T-cell (primary cell): ENCODE measurements at regions not wholly inside any gene's neighbourhood (a gene's known extent, or its start where the extent isn't known, plus 50 kb on each side); places are given as distances from the start of the nearest gene placed in this dataset.
"Not testable (repeated sequence)": the region's sequence is repeated elsewhere in the genome, so short reads cannot be mapped to it uniquely, and the experiment has no call there.

ENCODE experiments used
- ATAC-seq, 4 experiments: fragments of 200-7000 bp in 3 of 4; fragments of 150-1000 bp in 1 of 4; cut with Tn5 transposase; replicated peaks in 1 of 4; 1 replicate in 3 of 4; 2 replicates in 1 of 4; pipeline ENCODE4 v1.10.0; 2021; ENCODE audit warnings: moderate library complexity in 3 of 4, mild to moderate bottlenecking in 2 of 4, moderate number of reproducible peaks in 1 of 4
- CTCF ChIA-PET, 2 donors: fragments of 300-600 bp; sonication (Branson Sonifier 250); formaldehyde crosslinking; loops; one replicate each; lab custom pipeline; 2022; ENCODE audit warnings: antibody characterized with exemption in 2 of 2; lab: Charles Lee
- POLR2A ChIA-PET, 2 donors: fragments of 300-600 bp; sonication (Branson Sonifier 250); formaldehyde crosslinking; loops; one replicate each; lab custom pipeline; 2022; ENCODE audit warnings: antibody characterized with exemption in 2 of 2; lab: Charles Lee
- DNase-seq, 35 experiments: peaks; one replicate each; pipeline versions ENCODE4 v3.0.0 to v3.0.0-alpha.2; 2013 to 2023
- H3K27ac ChIP-seq: one replicate; pipeline ENCODE4 v1.5.1; 2013; ENCODE audit warnings: low read length
- H3K27me3 ChIP-seq, 2 experiments: replicated peaks in 1 of 2; 1 replicate in 1 of 2; 2 replicates in 1 of 2; pipeline versions ENCODE4 v1.6.1 to v1.7.0; 2013; ENCODE audit warnings: low read length in 1 of 2, mixed read lengths in 1 of 2; ENCODE audit not compliant: control insufficient read depth in 2 of 2, insufficient read depth in 2 of 2; ENCODE audit errors: extremely low read depth in 1 of 2
- H3K36me3 ChIP-seq, 2 donors: 1 replicate in 1 of 2; 2 replicates in 1 of 2; pipeline versions ENCODE4 v1.6.1 to v1.7.0; 2013; ENCODE audit warnings: low read length in 1 of 2; ENCODE audit not compliant: control insufficient read depth in 2 of 2, insufficient read depth in 1 of 2; ENCODE audit errors: extremely low read depth in 1 of 2
- H3K4me1 ChIP-seq, 2 experiments: 1 replicate in 1 of 2; 2 replicates in 1 of 2; pipeline versions ENCODE4 v1.6.1 to v1.7.0; 2013; ENCODE audit warnings: low read length in 2 of 2, mixed read lengths in 1 of 2; ENCODE audit not compliant: insufficient read depth in 2 of 2, control insufficient read depth in 1 of 2; ENCODE audit errors: extremely low read depth in 1 of 2
- H3K4me3 ChIP-seq, 2 donors: 1 replicate in 1 of 2; 2 replicates in 1 of 2; pipeline versions ENCODE4 v1.5.1 to v1.7.0; 2013; ENCODE audit warnings: mild to moderate bottlenecking in 2 of 2, low read length in 1 of 2, moderate library complexity in 1 of 2; ENCODE audit not compliant: control insufficient read depth in 1 of 2; ENCODE audit errors: extremely low read depth in 1 of 2
- H3K9me3 ChIP-seq: 2 replicates; pipeline ENCODE4 v1.7.0; 2013
- H3K27ac Mint-ChIP-seq, 2 donors: one replicate each; pipeline ENCODE4 v1.8.0; 2020 to 2021; ENCODE audit warnings: mild to moderate bottlenecking in 2 of 2, mixed read lengths in 2 of 2
- H3K27me3 Mint-ChIP-seq, 2 donors: one replicate each; pipeline ENCODE4 v1.8.0; 2021 to 2022; ENCODE audit warnings: mixed read lengths in 2 of 2
- H3K36me3 Mint-ChIP-seq: one replicate; pipeline ENCODE4 v1.8.0; 2021; ENCODE audit warnings: mixed read lengths
- H3K4me1 Mint-ChIP-seq, 3 donors: one replicate each; pipeline ENCODE4 v1.8.0; 2020 to 2022; ENCODE audit warnings: mixed read lengths in 3 of 3, mild to moderate bottlenecking in 1 of 3
- H3K4me3 Mint-ChIP-seq, 3 donors: one replicate each; pipeline ENCODE4 v1.8.0; 2020 to 2022; ENCODE audit warnings: mild to moderate bottlenecking in 3 of 3, mixed read lengths in 3 of 3, moderate library complexity in 3 of 3
- H3K9me3 Mint-ChIP-seq, 3 donors: one replicate each; pipeline ENCODE4 v1.8.0; 2020 to 2022; ENCODE audit warnings: mixed read lengths in 3 of 3
- WGBS: methylation state at CpG from one replicate; pipeline ENCODE4 v1.1.5; 2013; ENCODE audit warnings: missing lambda C conversion rate; ENCODE audit not compliant: insufficient coverage; 5-methylcytosine and 5-hydroxymethylcytosine counted together

- Mint-ChIP-seq H3K36me3 (peaks cover 35% of the 10 kb centered on the region), H3K27ac (peak overlapping the region; percentile 36 to 64), H3K4me3 (peak overlapping the region in 1 of 3 donors; percentile 87), H3K4me1 (peaks cover 44 to 50% (median 47%) of the 10 kb centered on the region in 3 donors)
- H3K27me3 Mint-ChIP-seq, H3K4me3 ChIP-seq, H3K9me3 Mint-ChIP-seq, H3K27ac ChIP-seq, POLR2A ChIA-PET, H3K9me3 ChIP-seq, DNase-seq, H3K36me3 ChIP-seq, ATAC-seq: not testable (repeated sequence)
- peaks cover 3 to 16% of the 10 kb centered on the region in 2 experiments for H3K4me1 ChIP-seq
- H3K27me3 ChIP-seq, result peaks cover 0 to 14% of the 10 kb centered on the region in 2 experiments
- 40% methylated on average over 1 of the region's 4 CpGs for WGBS
- CTCF ChIA-PET, result interaction anchor here in 1 of 2 donors (1.1 kb wide), 1 partner anchor 12 kb away, joined by 7 read pairs; no protein-coding TSS in a partner anchor
Observed at GRCh38 chr2:131684631-131685316, 157.1 kb downstream of the CCDC74A start.

GRCh38 chr2:131686164-131686893, 158.6 kb downstream of the CCDC74A start:
- Mint-ChIP-seq H3K27ac (peak overlapping the region in 1 of 2 donors; percentile 1), H3K9me3 (peaks cover 0 to 14% (median 2%) of the 10 kb centered on the region in 3 donors), H3K36me3 (peaks cover 50% of the 10 kb centered on the region), H3K4me1 (peaks cover 36 to 57% (median 39%) of the 10 kb centered on the region in 3 donors)
- H3K4me3 Mint-ChIP-seq, ATAC-seq, H3K27me3 Mint-ChIP-seq, H3K9me3 ChIP-seq, DNase-seq, POLR2A ChIA-PET, H3K36me3 ChIP-seq, H3K4me3 ChIP-seq, H3K27ac ChIP-seq: not testable (repeated sequence)
- WGBS, result 88% methylated on average over 2 of the region's 6 CpGs
- CTCF ChIA-PET, result interaction anchor here in 1 of 2 donors (0.9 kb wide), 1 partner anchor 14 kb away, joined by 3 read pairs; no protein-coding TSS in a partner anchor
- Histone ChIP-seq H3K4me1 (peaks cover 3 to 16% of the 10 kb centered on the region in 2 experiments), H3K27me3 (peaks cover 0 to 10% of the 10 kb centered on the region in 2 experiments)

- DNase-seq, H3K36me3 ChIP-seq, H3K27me3 Mint-ChIP-seq, H3K4me3 Mint-ChIP-seq, H3K9me3 ChIP-seq, H3K27me3 ChIP-seq, H3K4me3 ChIP-seq, ATAC-seq, H3K27ac Mint-ChIP-seq, H3K27ac ChIP-seq, POLR2A ChIA-PET: not testable (repeated sequence)
- Mint-ChIP-seq H3K9me3 (peaks cover 1 to 20% (median 3%) of the 10 kb centered on the region in 3 donors), H3K4me1 (peaks cover 32 to 54% (median 35%) of the 10 kb centered on the region in 3 donors), H3K36me3 (peaks cover 56% of the 10 kb centered on the region)
- CTCF ChIA-PET, result interaction anchor here in 1 of 2 donors (0.9 kb wide), 1 partner anchor 14 kb away, joined by 3 read pairs; no protein-coding TSS in a partner anchor
- H3K4me1 ChIP-seq, result peaks cover 2 to 13% of the 10 kb centered on the region in 2 experiments
Observed at GRCh38 chr2:131686894-131687238, 159.2 kb downstream of the CCDC74A start.

GRCh38 chr2:131689066-131689465, 161.4 kb downstream of the CCDC74A start:
- POLR2A ChIA-PET, H3K27me3 Mint-ChIP-seq, ATAC-seq, H3K9me3 ChIP-seq, H3K4me3 Mint-ChIP-seq, H3K27ac Mint-ChIP-seq, H3K27me3 ChIP-seq, H3K36me3 ChIP-seq, H3K27ac ChIP-seq, H3K4me1 ChIP-seq, CTCF ChIA-PET, H3K4me3 ChIP-seq, DNase-seq: not testable (repeated sequence)
- H3K9me3 Mint-ChIP-seq, result peaks cover 7 to 21% (median 8%) of the 10 kb centered on the region in 3 donors
- no CpG with 5 or more reads among the region's 2 CpGs for WGBS
- peaks cover 62% of the 10 kb centered on the region for H3K36me3 Mint-ChIP-seq
- peaks cover 17 to 38% (median 19%) of the 10 kb centered on the region in 3 donors for H3K4me1 Mint-ChIP-seq

- H3K36me3 ChIP-seq, H3K4me3 ChIP-seq, H3K27me3 Mint-ChIP-seq, CTCF ChIA-PET, DNase-seq, H3K27me3 ChIP-seq, H3K9me3 Mint-ChIP-seq, H3K27ac ChIP-seq, H3K4me1 ChIP-seq, H3K4me1 Mint-ChIP-seq, H3K4me3 Mint-ChIP-seq, H3K9me3 ChIP-seq, POLR2A ChIA-PET, ATAC-seq, H3K27ac Mint-ChIP-seq: not testable (repeated sequence)
- no CpG with 5 or more reads among the region's 2 CpGs for WGBS
- peaks cover 17% of the 10 kb centered on the region for H3K36me3 Mint-ChIP-seq
Observed at GRCh38 chr2:131711268-131711667, 183.6 kb downstream of the CCDC74A start.

GRCh38 chr2:131717907-131718306, 190.2 kb downstream of the CCDC74A start:
- H3K9me3 Mint-ChIP-seq, POLR2A ChIA-PET, H3K4me1 Mint-ChIP-seq, H3K27me3 ChIP-seq, DNase-seq, H3K4me3 Mint-ChIP-seq, H3K27me3 Mint-ChIP-seq, H3K36me3 ChIP-seq, H3K27ac Mint-ChIP-seq, H3K4me3 ChIP-seq, H3K27ac ChIP-seq, H3K9me3 ChIP-seq, H3K4me1 ChIP-seq, ATAC-seq: not testable (repeated sequence)
- CTCF ChIA-PET, result interaction anchor here in 1 of 2 donors (0.6 kb wide), 1 partner anchor 1412 kb away, joined by 3 read pairs; no protein-coding TSS in a partner anchor
- peaks cover 35% of the 10 kb centered on the region for H3K36me3 Mint-ChIP-seq
